Kidney tubule cell (primary cell): ENCODE measurements at regions not wholly inside any gene's neighbourhood (a gene's known extent, or its start where the extent isn't known, plus 50 kb on each side); places are given as distances from the start of the nearest gene placed in this dataset.

ENCODE experiments used
- DNase-seq: peaks from one replicate; pipeline ENCODE4 v3.0.0-alpha.2; 2018; ENCODE audit warnings: low spot score

DNA sequence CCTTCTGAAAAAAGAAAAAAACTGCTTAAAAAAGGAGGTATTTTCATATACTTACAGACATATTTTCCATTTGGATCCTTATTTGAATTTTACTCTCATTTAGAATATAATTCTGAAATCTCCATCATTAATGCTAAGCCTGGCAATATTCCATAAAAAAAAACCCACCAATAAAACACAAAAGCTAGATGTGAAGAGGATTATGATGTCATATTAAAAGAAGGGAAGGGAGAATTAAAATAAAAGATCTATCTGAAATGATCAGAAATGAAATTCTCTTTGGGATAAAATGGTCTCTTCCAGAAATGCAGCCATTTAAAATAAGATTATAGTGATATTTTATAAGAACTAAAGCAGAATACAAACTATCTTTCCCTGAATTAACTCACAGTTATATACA lies 206.7 kb upstream of the CAMK1G start:
- no peak for DNase-seq

DNA sequence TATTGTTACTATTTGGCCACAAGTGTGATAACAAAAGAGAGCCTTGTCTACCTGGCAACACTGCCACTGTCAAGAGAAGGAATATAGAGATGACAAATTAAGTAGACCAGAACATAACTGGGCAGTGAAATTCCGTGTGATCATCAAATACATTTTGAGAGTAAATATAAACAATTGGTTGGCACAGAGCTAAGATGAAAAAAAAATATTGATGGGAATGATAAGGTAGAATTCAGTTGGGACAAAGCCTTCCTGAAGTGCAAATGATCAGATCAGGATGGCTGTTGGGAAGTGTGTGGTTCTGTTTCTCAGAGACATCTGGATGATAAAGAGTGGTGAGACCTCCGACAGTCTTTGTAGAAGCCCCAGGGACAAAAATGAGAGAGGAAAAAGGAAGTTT lies 205.5 kb upstream of the CAMK1G start:
- no peak for DNase-seq

DNA sequence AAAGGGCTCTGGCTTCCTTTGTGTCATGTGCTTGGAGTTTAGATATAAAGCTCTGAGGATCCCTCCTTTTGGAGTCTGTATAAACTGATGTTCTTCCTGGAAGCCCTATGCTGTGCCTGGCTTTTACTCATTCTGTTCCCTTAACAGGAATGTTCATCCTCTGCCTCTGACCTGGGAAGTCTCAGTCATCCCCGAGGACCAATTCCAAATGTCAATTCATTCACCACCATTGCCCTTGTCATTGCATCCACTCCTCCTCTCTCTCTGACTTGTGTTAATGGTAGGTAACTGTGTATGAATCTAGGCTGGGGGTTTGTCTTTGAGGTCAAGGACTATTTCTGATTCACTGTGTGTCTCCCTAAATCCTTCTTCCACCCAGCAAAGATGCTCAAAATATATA lies 204.2 kb upstream of the CAMK1G start:
- no peak for DNase-seq

DNA sequence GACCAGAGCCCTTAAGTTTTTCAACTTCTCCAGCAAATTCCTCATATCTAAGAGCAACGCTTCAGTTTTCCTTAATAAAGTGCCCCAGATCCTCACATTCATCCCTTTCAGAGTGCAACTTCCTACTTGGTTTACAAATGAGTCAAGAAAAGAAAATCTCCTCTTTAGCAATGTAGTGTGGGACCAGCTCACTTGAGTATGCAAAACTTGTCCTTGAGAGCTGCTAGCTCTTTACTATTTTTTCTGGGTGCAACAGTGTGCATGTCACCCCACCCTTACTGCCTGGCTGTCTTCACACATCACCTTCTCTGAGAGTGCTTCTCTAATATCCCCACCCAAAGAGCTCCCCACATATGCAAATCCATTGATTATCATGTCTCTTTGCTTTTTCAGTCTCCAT lies 203.1 kb upstream of the CAMK1G start:
- no peak for DNase-seq

DNA sequence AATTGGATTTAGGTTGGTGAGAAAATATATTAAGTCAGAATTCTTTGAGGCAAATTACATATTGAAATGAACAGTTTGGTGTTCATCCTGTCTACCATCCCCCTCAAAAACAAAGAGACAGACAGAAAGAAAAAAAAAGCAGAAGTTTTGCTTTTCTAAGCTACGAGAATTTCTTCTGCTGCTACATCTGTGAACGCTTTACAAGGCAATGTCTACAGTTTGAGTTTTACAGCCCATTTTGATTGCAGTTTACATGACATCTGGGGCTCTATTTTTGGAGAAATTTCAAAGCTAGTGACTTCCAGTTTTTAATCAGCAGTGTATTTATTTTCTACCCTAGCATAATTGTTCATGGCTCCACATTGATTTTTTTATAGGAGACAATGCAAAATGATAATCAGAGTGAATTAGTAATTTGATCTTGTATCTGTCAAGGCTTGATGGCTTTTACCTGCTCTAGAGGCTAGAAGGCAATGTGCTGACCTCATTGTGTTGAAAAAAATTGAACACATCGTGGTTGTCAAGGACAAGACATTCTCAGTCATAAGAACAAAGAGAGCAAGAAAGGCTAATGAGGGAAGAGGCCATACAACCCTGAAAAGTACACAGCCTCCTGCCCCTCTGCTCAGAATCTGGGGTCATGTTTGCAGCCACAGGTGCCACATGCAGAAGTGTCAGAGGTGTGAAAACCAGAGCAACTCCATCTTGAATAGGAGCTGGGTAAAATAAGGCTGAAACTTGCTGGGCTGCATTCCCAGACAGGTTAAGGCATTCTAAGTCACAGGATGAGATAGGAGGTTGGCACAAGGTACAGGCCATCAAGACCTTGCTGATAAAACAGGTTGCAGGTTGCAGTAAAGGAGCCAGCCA lies 201.0 kb upstream of the CAMK1G start:
- no peak for DNase-seq

DNA sequence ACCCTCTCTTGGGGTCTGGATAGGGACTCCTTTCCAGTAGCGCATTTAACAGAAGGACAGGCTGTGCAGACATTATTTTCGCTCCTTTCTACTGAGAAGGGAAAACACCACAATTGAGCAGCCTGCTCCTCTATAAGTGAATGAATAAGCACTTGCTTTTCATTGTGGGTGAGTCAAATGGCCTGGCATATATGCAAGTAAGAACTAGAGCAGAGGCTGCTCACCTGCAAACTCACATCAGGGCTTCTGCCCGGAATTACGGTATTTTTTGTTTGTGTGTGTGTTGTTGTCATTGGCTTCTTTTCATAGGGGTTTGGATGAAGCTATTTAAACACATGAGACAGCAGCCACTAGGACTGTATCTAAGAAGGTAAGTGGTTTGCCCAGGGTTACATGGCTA lies 200.1 kb upstream of the CAMK1G start:
- peak; percentile 37 for DNase-seq

DNA sequence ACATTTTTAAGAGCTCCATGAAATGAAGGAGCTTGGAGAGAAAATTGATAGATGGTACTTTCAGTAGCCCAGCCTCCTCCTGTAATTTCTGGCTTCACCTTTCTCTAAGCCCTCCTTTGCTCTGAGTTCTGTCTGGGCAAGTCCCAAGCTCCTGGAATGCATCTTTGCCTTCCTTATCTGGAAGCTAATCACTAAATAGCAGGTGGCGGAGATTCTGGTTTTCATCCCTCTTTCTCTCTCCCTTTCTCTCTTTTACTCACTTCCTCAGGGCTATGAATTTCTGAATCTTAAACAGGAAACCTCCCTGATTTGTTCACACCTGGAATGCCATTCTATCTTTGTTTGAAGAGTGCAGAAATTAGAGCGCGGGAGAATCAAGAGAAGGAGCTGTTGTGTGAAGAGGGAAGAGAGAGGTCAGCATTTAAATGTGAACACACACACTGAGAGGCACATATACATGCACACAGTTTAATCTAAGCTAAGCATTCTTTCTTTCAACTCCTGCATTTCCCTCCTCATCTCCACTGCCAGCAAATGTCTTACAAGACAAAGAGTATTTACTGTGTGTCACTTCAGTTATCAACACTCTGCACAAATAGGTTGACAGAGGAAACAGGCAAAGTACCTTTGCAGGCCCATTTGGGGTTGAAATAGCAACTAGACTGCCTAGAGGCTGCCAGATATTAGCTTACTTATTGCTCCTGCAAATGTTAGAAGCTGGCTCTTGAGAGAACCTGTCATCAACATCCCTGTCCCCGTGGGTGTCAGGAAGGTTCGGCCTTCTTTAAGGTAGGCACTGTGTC lies 199.4 kb upstream of the CAMK1G start:
- peak; percentile 33 for DNase-seq

DNA sequence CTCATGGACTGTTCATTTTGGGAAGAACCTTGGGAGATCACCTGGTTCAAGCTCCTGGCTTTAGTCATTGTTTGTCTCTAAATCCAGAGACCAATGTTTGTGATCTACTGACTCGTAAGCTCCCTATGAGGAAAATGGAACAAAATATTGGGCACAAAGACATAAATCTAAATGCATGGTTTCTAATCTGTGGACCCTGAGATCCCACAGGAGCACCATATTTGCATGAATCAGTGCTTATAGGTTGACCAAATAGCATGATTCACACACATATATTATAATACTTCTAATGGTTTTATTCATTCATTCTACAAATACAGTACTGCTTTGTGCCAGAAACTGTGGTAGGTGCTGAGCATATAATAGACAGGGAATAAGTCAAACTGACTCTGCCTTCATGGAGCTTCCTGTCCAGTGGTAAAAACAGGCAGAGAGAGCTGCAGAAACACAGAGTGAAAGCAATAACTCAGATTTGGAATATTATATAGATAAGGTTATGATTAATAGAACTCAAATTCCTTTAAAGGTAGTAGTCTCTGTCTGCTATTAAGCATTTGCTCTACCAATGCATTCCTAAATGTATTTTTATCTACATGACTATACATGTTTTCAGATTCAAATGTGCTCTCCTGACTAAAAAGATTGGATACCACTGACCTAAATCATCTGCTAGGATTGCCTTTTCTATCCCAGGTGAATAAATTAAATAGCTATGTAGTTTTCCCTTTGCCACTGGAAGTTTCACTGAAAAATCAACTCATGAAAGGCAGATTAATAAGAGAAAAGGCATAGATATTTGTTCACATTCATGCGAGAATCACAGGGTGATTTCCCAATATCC lies 198.6 kb upstream of the CAMK1G start:
- DNase-seq: peak; percentile 36

DNA sequence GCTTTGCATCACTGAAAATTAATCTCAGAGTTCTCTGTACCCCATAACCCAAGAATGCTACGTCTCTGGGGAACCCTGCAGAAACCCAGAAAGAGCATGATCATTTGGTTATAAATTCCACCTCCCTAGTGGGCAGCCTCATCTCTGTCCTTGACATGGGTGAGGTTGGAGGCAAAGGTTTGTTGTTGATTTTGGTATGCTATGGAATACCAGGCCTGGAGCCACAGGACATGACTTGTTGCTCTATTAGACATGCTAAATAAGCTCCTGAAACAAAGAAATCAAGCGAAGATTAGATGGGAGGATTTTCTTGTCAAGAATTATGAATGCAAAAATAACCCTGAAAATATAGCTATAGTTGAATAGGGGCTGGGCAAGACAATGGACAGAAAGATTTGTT lies 197.4 kb upstream of the CAMK1G start:
- no peak for DNase-seq

DNA sequence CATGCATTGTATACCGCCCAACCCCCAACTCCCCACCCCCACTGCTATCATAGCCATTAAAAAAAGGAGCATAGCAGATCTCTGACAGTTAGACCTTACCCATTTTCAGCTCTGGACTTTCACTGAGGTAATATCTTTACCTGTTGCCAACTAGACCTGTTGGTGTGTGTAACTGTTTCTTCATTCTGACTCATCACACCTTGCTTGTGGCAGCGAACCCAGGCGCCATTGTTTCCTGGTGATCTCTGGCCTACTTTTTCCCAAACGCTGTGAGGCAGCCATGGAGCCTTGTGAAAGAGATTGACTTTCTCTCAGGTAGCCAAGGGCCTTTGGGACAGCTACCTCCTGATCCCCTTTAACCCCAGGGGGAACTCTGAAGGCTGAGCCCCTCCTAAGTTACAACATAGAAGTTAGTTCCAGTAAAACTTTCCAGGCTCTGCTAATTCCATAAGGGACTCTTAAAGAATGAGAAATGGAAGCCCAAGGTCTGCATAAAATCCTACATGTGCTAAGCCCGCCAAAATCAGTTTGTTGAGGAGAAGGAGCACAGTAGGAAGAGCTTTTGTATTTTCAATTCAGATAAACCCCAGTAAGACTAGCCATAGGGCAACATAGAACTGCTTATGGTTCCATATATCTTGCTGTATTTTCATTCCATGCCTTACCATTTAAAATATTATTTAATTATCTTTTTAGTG lies 196.1 kb upstream of the CAMK1G start:
- peak; percentile 88 for DNase-seq

DNA sequence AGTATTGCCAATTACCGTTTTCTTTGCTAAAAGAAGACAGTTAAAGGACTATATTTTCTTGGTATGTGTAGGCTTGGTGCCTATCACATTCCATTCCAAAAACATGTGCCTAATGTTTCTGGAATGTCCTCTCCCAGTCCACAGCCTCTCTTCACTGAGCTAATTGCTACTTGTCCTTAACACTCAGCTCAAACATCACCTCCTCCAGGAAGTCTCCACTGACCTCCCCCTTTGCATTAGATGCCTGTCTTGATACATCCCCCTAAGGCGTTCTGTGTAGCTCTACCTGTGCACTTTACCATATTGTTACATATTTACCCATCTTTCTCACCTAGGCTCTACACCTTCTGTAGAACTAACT lies 195.6 kb upstream of the CAMK1G start:
- DNase-seq: peak; percentile 94

DNA sequence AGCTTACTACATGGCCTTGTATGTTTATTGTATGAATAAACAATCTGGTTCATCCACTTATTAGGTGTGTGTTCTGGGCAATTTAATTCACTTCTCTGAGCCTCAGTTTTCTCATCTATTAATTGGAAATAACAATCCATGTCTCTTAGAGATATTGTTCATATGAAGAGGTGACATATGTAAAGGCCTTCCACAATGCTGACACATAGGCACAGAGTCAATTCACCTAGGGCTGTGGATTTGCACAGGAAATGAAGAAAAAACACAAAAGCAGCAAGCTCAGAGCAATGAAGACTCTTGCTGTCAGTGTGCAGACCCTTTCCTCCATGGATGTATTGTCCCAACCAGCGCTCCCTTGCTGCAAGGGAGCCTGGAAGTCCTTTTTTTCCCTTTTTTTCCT lies 195.2 kb upstream of the CAMK1G start:
- DNase-seq: peak; percentile 51

DNA sequence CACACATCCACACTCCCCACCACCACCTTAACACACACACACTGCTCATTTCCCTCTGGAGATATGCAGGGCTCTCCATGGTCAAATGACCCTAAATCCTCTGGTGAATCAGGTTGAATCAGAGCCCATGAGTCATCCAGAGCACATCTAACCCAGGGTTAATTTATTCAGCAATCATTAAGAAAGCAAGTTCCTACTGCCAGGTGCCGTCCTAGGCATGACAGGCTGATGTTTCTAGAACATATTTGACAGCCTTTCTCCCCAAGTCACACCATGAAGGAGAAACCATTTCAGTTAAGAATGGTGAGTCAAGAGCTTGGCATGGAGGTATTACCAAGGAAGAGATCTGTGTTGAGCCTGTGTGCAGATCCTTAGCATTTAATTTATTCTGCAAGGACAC lies 194.3 kb upstream of the CAMK1G start:
- peak; percentile 100 for DNase-seq

DNA sequence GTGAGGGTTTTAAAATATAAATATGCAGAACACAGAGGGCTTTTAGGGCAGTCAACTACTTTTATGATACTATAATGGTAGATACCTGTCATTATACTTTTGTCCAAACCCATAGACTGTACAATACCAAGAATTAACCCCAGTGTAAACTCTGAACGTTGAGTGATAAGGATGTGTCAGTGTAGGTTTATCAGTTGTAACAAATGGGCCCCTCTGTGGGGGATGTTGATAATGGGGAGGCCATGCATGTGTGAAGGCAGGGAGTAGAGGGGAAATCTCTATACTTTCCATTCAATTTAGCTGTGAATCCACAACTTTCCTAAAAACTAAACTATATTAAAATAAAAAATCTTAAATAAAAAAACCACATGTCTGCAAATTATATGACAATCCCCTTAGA lies 193.5 kb upstream of the CAMK1G start:
- no peak for DNase-seq

DNA sequence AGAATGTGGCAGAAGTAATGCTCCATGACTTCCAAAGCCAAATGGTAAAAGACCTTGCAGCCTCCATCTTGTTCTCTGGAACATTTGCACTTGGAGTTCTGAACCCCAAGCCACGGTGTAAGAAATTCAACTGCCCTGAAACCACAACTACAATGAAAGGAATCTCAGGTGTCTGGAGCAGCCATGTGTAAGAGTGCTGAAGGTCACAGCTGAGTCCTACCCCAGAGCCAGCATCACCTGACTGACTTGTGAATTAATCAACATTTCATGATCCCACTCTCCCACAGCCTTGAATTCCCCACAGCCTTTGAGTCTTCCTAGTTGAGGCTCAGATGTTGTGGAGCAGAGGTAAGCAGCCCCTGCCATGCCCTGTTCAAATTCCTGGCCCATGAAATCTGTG lies 192.8 kb upstream of the CAMK1G start:
- DNase-seq: peak; percentile 88

DNA sequence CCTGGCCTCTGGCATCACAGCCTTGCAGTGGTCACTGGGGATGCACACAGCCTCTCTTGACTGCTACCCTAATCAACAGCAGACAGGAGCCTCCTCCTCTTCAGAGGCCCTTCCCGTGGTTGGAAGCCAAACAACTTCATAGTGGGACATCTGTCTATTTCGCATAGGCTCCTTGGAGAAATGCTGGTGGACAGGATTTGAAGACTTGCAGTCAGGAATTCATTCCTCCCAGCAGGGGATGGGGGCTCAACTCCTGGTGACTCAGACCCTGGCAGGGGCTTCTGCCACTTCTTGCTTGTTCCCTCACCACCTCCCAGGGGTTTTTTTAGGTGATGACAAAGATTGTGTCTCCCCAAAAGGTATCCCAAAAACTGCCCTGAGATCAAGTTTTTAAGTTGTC lies 191.7 kb upstream of the CAMK1G start:
- DNase-seq: no peak

DNA sequence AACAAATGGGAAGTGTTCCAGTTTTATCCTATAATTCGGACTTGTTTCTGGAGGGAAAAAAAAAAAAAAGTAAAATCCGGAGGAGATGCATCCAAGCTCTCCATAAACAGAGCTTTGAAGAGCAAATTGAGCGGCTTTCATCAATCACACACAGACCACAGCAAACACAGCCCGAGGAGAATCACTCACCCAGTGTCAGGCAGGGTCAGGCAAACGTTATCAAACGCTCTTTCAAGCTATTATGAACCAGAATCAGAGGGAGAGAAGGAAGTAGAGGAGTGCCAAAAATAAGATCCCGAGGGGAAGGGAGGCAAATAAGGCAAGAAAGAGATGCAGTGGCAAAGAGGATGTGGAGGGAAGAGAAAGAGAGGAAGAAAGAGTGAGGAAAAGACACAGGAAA lies 188.3 kb upstream of the CAMK1G start:
- DNase-seq: no peak

DNA sequence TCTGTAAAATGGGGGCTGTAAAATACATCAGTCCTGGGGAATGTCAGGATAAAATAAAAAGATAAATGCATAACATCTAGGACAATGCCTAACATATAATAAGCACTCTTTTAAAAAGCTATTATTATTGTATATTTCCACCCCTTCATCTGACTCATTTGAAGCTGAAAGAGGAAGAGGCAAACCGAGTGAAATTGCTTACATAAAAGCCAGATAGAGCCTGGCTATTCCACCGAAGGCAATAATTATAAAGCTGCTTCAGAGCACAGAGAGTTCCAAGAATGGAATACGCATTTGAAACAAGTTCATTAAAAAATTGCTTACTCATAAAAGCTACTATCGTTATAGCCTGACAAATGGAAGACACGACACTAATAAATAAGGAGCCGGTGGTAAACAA lies 186.1 kb upstream of the CAMK1G start:
- DNase-seq: no peak

DNA sequence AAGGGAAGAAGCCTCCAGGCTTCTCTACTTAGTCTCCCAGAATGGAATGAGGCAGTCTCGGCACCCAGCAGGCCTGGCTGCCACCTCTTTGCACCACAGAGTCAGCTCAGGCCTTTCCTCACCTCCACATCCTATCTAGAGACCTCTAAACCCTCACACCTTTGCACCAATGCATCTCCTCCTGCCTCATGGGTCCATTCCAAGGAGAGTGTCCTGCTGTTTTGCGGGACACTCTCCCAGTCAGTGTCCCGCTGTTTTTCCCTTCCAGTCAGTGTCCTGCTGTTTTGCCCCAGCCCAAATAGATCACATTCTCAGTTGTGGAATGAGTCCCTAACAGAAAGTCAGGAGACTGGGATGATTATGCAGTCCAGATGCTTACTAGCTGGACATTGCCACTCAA lies 185.6 kb upstream of the CAMK1G start:
- no peak for DNase-seq

DNA sequence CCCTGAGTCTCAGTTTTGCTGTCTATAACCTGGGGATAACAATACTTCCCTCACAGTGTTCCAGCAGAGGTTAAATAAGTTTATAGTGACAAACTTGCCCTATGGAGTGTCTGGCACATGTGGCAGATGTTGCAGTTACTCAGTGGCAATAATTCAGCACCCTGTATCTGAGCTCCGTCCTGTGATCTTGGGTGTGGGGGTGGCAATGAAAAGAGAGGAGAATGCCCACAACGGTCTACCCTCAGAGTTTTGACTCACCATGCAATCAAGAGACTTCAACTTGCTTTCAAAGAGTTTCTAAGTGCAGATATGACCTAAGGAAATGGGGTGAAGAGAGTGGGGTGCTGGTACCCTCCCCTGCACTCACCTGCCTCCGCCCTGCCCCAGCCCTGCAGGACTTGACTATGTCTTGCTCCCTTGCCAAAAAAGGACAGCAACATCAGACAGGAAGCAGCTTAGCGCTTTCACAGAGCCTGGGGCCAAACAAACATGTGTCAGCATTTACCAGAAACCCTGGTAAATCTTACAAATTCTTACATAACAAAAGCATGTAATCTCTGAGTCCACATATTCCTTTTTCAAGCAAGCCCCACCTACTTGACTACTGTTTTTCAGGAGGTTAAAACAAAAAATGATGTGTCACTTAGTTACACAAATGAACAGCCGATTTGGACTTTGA lies 185.1 kb upstream of the CAMK1G start:
- peak; percentile 96 for DNase-seq

DNA sequence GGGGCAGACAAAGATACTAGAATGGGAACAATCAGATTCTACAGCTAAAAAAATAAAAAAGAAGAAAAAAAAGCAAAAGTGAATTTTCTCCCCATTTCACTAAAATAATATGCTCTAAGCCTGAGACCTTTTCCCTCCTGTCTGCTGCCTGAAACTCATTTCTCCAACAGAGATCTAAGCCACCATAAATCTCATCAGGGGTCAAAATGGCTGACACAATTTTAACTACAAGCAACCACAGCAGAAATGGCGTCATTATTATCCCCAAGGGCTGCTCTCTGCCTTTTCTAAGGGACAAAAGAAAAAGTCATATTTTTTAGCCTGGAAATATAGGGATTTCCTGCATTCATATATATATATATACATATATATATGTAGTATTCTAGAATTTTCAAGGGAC lies 183.7 kb upstream of the CAMK1G start:
- no peak for DNase-seq
